Left colon (tissue), 2 donors: ENCODE measurements at regions not wholly inside any gene's neighbourhood (a gene's known extent, or its start where the extent isn't known, plus 50 kb on each side); places are given as distances from the start of the nearest gene placed in this dataset.

Experiments used
- ATAC-seq: fragments of 200-7000 bp; cut with Tn5 transposase; one replicate; pipeline ENCODE4 v1.9.1; 2020; ENCODE audit warnings: mild to moderate bottlenecking, moderate library complexity
- DNase-seq, 2 donors: peaks; one replicate each; pipeline ENCODE4 v3.0.0-alpha.2; 2020
- intact Hi-C, 2 donors: fragments of 100-400 bp; cut with DNase I in 1 of 2; cut with micrococcal nuclease in 1 of 2; formaldehyde crosslinking; loops; one replicate each; pipeline versions ENCODE4 v1.11.2 to v1.14.0; 2022; cut with DNase I, micrococcal nuclease
- donor health status: DM: no; HTN: no; CAD: no.
- donor health status: DM: yes; HTN: yes; CAD: no.

GRCh38 chr4:18242919-18243693 lies 221.6 kb upstream of the LCORL start:
- DNase-seq, result no peak
- ATAC-seq, result no peak
- intact Hi-C loops, result no loop called here

DNA sequence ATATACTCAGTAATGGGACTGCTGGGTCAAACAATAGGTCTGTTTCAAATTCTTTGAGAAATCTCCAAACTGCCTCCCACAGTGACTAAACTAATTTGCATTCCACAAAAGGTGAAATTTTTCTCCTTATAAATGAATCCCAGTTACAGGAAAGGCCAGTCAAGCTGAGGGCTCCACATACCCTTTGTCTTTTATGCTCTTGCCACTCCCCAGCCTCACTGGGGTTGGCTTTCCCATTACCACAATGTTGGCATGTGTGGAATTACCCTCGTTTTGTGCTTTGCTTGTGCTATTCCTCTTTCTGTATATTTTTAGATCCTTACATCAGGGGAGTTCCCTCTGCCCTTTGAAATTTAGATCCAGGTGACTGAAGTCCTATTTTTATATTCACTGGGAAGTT lies 220.2 kb upstream of the LCORL start:
- no peak for DNase-seq
- ATAC-seq, result no peak
- intact Hi-C loops, result no loop called here

- ATAC-seq (no peak), DNase-seq (no peak)
Measured at GRCh38 chr4:18234108-18234507, 212.6 kb upstream of the LCORL start.

DNA sequence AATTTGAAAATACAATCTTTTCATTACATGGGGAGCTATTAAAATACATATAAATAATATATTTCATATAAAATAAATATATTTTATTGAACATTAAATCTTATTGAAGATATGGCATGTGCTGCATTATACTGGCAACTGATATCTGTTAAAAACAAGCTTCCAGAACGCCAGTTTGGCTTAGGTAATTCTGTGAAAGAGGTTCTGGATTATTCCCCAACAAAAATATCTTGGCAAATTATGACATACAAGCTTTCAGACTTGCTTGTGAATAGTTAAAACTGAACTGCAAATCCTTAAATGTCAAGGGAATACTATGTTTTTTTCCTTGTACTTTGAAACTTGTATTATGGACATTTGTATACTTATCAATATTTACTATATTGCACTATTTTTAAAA lies 210.2 kb upstream of the LCORL start:
- ATAC-seq, result no peak
- no peak for DNase-seq
- intact Hi-C loops, result no loop called here

More at GRCh38 chr4:18234108-18234507, 212.6 kb upstream of the LCORL start:
- intact Hi-C loops, result no loop called here

GRCh38 chr4:18227880-18228279 lies 206.3 kb upstream of the LCORL start:
- DNase-seq (no peak), ATAC-seq (no peak)
- intact Hi-C loops, result no loop called here

- no peak for ATAC-seq
- no peak for DNase-seq
- intact Hi-C loops, result no loop called here
Measured at GRCh38 chr4:18214411-18215055, 193.0 kb upstream of the LCORL start.

DNA sequence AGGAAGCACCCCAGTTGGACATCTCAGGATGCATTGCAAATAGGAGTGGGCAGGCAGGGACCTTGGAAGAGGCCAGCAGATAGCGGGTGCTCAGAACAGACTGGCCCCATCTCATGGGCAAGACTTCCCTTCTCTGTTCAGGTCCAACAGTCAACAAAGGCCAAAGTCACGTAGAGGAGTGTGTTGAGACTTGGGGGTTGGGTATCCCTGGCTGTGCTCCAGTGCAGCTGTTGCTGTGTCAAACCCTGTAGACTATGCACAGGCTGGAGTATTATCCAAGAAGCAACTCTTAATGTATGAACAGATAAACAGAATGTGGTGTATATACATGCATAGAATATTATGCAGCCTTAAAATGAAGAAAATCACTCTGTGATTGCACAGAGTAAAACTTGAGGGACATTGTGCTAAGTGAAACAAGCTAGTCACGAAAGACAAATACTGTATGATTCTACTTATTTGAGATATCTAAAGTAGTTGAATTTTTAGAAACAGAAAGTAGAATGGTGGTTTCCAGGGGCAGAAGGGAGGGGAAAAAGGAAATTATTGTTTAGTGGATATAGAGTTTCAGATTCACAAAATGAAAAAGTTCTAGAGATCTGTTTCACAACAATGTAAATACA lies 192.1 kb upstream of the LCORL start:
- no peak for ATAC-seq
- intact Hi-C loops, result no loop called here

DNA sequence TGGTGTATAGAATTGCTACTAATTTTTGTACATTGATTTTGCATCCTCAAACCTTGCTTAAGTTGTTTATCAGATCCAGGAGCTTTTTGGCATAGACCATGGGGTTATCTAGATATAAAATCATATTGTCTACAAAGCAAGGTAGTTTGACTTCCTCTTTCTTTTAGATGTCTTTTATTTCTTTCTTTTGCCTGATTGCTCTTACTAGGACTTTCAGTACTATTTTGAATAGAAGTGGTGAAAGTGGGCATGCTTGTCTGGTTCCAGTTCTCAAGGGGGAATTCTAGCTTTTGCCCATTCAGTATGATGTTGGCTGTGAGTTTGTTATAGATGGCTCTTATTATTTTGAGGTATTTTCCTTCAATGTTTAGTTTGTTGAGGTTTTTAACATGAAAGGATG lies 187.9 kb upstream of the LCORL start:
- DNase-seq, result no peak
- intact Hi-C loops, result no loop called here

More for the DNA sequence above, 192.1 kb upstream of the LCORL start:
- DNase-seq, result no peak

GRCh38 chr4:18203966-18204365 lies 182.4 kb upstream of the LCORL start:
- DNase-seq (no peak), ATAC-seq (no peak)
- intact Hi-C loops, result no loop called here

More for the DNA sequence above, 187.9 kb upstream of the LCORL start:
- no peak for ATAC-seq

DNA sequence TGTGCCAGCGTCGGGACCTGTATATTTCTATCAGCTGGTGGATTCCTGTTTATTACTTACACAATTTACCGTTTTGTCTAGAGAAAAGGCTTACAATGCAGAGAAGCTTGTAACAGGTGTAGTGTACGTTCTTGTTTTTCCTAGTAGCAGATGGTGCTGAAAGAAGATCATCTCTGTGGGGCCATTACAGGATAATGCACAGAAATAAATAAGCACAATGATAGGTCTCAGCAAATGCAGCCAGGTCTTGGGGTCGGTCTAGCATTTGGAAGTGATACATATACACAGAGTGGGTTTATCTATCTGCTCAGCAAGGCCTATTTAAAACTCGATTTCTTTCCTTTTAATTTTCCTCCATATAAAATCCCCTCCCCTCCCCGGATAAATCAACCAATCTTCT lies 180.9 kb upstream of the LCORL start:
- ATAC-seq (no peak), DNase-seq (no peak)
- intact Hi-C loops, result no loop called here

GRCh38 chr4:18201885-18202284 lies 180.3 kb upstream of the LCORL start:
- intact Hi-C loops, result no loop called here
- DNase-seq, result no peak

DNA sequence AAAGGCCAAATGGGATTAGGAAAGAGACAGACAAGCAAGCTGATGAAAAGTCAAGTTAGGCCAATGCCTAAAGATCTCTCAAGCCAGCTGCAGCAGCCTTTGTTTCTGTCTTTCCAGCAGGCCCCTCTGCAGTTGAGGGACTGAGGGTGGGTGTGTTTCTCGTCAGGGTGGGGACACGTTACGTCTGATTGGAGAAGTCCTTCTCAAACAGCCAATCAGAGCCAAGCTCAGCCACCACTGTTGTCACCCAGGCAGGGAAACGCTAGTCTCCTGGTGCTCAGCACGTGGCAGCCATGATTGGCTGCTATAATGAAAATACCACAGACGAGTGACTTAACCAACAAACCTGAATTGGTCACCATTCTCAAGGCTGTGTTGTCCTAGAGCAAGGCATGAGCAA lies 177.1 kb upstream of the LCORL start:
- DNase-seq (no peak), ATAC-seq (no peak)
- intact Hi-C loops, result no loop called here

More at GRCh38 chr4:18201885-18202284, 180.3 kb upstream of the LCORL start:
- ATAC-seq, result no peak

DNA sequence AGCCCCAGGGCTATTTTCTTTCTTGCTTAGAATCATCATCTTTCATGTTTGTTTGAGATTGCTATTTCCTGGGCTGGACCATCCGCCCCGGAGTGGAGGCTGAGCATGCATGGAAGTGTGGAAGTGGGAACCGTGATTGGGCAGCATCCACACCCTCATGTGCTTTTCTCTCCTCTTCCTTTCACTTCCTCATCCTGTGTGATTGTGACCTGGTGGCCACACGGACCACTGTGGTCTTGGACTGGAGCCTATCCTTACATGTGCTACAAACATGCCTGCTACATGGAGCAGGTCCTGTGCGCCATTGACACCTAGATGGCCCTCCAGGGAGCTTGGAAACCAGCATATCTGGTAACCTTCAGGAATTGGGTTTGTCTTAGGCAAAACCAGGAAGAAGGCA lies 175.9 kb upstream of the LCORL start:
- no peak for ATAC-seq
- intact Hi-C loops, result no loop called here
- no peak for DNase-seq

DNA sequence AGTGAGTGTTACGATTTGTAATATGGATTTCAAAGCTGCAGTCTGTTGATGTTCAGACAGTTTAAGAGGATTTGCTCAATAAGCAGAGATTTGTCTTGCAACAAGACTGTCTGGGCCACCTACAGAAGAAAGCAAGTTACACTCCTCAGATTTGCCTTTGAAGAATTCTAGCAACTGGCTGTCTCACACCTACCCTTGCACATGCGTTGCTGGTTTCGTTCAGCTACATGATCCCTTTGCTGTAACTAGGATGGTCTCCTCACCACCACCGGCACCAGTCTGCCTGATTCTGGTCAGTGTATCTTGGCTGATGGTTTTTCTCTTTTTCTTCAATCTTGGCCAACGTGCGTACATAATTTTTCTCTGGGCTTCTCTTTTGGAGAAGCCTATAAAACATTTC lies 172.7 kb upstream of the LCORL start:
- intact Hi-C loops, result no loop called here
- ATAC-seq (no peak), DNase-seq (no peak)

- intact Hi-C loops, result no loop called here
- ATAC-seq (no peak), DNase-seq (no peak)
Measured at GRCh38 chr4:18192901-18193300, 171.3 kb upstream of the LCORL start.

- ATAC-seq, result no peak
- intact Hi-C loops, result no loop called here
Measured at GRCh38 chr4:18185491-18185890, 163.9 kb upstream of the LCORL start.

DNA sequence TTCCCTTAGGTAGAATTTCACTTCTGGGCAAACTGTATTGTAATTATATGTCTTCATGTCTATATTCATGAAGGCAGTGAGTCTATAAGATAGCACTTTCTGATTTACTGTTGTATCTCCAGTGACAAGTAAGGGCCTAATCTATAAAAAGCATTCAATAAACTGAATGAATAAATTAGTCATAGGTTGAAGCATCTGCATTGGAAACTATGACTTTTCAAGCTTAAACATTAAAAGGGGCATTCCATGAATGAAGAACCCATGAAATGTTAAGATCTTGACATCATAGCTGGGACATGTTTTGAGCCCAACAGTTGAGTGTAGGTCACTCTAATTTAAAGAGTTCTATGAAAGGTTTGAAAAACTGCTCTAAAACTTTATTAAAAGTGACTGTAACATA lies 159.3 kb upstream of the LCORL start:
- intact Hi-C loops, result no loop called here
- ATAC-seq, result no peak
- DNase-seq, result no peak

More at GRCh38 chr4:18185491-18185890, 163.9 kb upstream of the LCORL start:
- DNase-seq, result no peak

- ATAC-seq, result no peak
- no peak for DNase-seq
- intact Hi-C loops, result no loop called here
Measured at GRCh38 chr4:18180122-18180521, 158.6 kb upstream of the LCORL start.

DNA sequence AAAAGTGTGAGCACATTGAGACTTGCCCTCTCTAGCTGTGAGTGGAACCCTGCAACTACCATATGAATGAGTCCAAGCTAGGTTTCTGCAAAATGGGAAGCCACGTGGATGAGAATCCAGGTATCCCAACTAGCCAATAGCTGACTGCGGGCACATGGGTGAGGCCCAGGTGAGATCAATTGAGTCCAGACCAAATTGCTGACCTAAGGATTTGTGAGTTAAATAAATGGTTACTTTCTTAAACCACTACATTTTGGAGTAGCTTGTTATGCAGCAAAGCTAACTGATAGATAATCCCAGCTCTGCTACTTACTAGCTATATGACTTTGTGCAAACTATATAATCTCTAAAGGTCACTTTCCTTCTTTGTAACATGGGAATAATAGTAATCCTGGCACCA lies 150.3 kb upstream of the LCORL start:
- ATAC-seq (no peak), DNase-seq (no peak)
- intact Hi-C loops, result no loop called here

GRCh38 chr4:18167831-18168230 lies 146.3 kb upstream of the LCORL start:
- ATAC-seq (no peak), DNase-seq (no peak)
- intact Hi-C loops, result no loop called here
